NCI-H748 (cell line): ENCODE measurements at regions not wholly inside any gene's neighbourhood (a gene's known extent, or its start where the extent isn't known, plus 50 kb on each side); places are given as distances from the start of the nearest gene placed in this dataset.

Source experiments
- DNase-seq: peaks from one replicate; lab custom pipeline; 2025; ENCODE audit not compliant: unreplicated experiment; lab: John Stamatoyannopoulos, UW

GRCh38 chr6:108751851-108752732 is 96.1 kb upstream of the ARMC2 start:
- DNase-seq: no peak

- DNase-seq: peak; percentile 59
Measured at GRCh38 chr6:108752733-108753590, 95.3 kb upstream of the ARMC2 start.

- DNase-seq: no peak
Measured at GRCh38 chr6:108755257-108756240, 92.7 kb upstream of the ARMC2 start.

- DNase-seq: no peak
Measured at GRCh38 chr6:108757357-108757756, 90.9 kb upstream of the ARMC2 start.

- DNase-seq: no peak
Measured at GRCh38 chr6:108758884-108759283, 89.3 kb upstream of the ARMC2 start.

GRCh38 chr6:108760126-108761050 is 87.8 kb upstream of the ARMC2 start:
- peak; percentile 32 for DNase-seq

GRCh38 chr6:108762394-108762793 is 85.8 kb upstream of the ARMC2 start:
- no peak for DNase-seq

- DNase-seq: no peak
Measured at GRCh38 chr6:108763931-108764579, 84.2 kb upstream of the ARMC2 start.

- no peak for DNase-seq
Measured at GRCh38 chr6:108764580-108764950, 83.7 kb upstream of the ARMC2 start.

- no peak for DNase-seq
Measured at GRCh38 chr6:108765495-108765894, 82.7 kb upstream of the ARMC2 start.

GRCh38 chr6:108766419-108766818 is 81.8 kb upstream of the ARMC2 start:
- no peak for DNase-seq

- DNase-seq: no peak
Measured at GRCh38 chr6:108766886-108767285, 81.3 kb upstream of the ARMC2 start.

GRCh38 chr6:108767418-108768165 is 80.6 kb upstream of the ARMC2 start:
- no peak for DNase-seq

GRCh38 chr6:108768166-108768555 is 80.1 kb upstream of the ARMC2 start:
- DNase-seq: no peak

- DNase-seq: no peak
Measured at GRCh38 chr6:108768792-108769524, 79.3 kb upstream of the ARMC2 start.

GRCh38 chr6:108771421-108771820 is 76.8 kb upstream of the ARMC2 start:
- DNase-seq: no peak

GRCh38 chr6:108774555-108774954 is 73.7 kb upstream of the ARMC2 start:
- no peak for DNase-seq

- no peak for DNase-seq
Measured at GRCh38 chr6:108777536-108777935, 70.7 kb upstream of the ARMC2 start.
